Esophagus squamous epithelium (tissue), 5 donors: ENCODE measurements at regions not wholly inside any gene's neighbourhood (a gene's known extent, or its start where the extent isn't known, plus 50 kb on each side); places are given as distances from the start of the nearest gene placed in this dataset.

Experiments used
- DNase-seq: peaks from one replicate; lab custom pipeline; 2025; lab: John Stamatoyannopoulos, UW
- H3K27ac ChIP-seq, 4 donors: fragments of 200-600 bp; sonication (generic); one replicate each; pipeline ENCODE4 v1.5.1; 2016 to 2019; ENCODE audit warnings: mild to moderate bottlenecking in 1 of 4
- H3K27me3 ChIP-seq, 4 donors: fragments of 200-600 bp; sonication (generic); 1 replicate in 3 of 4; 2 replicates in 1 of 4; pipeline versions ENCODE4 v1.5.1 to v1.6.0; 2017 to 2021; ENCODE audit warnings: antibody characterized with exemption in 1 of 4
- H3K36me3 ChIP-seq, 3 donors: fragments of 200-600 bp; sonication (generic); one replicate each; pipeline ENCODE4 v1.5.1; 2016 to 2019
- H3K4me1 ChIP-seq, 3 donors: fragments of 200-600 bp; sonication (generic); one replicate each; pipeline ENCODE4 v1.5.1; 2017 to 2019
- H3K4me3 ChIP-seq, 4 donors: fragments of 200-600 bp; sonication (generic); 1 replicate in 3 of 4; 2 replicates in 1 of 4; pipeline ENCODE4 v1.5.1; 2016 to 2019; ENCODE audit warnings: mild to moderate bottlenecking in 2 of 4, moderate library complexity in 1 of 4
- H3K9me3 ChIP-seq, 3 donors: fragments of 200-600 bp; sonication (generic); one replicate each; pipeline ENCODE4 v1.5.1; 2016 to 2019
- POLR2A ChIP-seq, 4 donors: fragments of 450-650 bp; IDR thresholded peaks; one replicate each; pipeline ENCODE4 v1.6.1; 2017; ENCODE audit warnings: antibody characterized with exemption in 4 of 4, mild to moderate bottlenecking in 4 of 4, moderate library complexity in 3 of 4
- WGBS, 2 donors: methylation state at CpG; one replicate each; pipeline ENCODE4 v1.1.5; 2018; 5-methylcytosine and 5-hydroxymethylcytosine counted together
- intact Hi-C: fragments of 100-400 bp; cut with DNase I; formaldehyde crosslinking; loops from one replicate; pipeline ENCODE4 v1.15.0; 2022
- TF ChIP-seq, protein P1 (sequence below), 6 experiments: fragments of 450-650 bp in 4 of 6; fragments of 200-600 bp in 2 of 6; sonication (generic) in 2 of 6; IDR thresholded peaks; one replicate each; pipeline ENCODE4 v1.5.1; 2016 to 2019; ENCODE audit warnings: antibody characterized with exemption in 6 of 6, mild to moderate bottlenecking in 4 of 6, moderate library complexity in 4 of 6
- donor health status: DM: yes; HTN: yes; CAD: no.

DNA sequence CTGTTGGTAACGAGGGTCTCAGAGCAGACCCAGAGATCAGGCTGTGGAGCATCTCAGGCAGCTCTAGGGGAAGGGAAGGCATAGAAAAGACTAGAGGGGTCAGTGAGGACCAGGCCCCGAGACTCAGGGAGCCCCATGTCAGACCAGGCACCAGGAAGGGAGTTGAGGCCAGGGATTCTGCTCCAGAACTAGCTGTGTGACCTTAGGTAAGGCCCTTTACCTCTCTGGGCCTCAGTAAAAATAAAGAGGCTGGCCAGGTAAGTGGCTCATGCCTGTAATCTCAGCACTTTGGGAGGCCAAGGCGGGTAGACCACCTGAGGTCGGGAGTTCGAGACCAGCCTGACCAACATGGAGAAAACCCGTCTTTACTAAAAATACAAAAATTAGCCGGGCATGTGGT is 176.4 kb upstream of the IER5L start:
- TF ChIP-seq POLR2A (IDR thresholded peaks at IDR 0.05) = no peak
- TF ChIP-seq, protein P1, sequence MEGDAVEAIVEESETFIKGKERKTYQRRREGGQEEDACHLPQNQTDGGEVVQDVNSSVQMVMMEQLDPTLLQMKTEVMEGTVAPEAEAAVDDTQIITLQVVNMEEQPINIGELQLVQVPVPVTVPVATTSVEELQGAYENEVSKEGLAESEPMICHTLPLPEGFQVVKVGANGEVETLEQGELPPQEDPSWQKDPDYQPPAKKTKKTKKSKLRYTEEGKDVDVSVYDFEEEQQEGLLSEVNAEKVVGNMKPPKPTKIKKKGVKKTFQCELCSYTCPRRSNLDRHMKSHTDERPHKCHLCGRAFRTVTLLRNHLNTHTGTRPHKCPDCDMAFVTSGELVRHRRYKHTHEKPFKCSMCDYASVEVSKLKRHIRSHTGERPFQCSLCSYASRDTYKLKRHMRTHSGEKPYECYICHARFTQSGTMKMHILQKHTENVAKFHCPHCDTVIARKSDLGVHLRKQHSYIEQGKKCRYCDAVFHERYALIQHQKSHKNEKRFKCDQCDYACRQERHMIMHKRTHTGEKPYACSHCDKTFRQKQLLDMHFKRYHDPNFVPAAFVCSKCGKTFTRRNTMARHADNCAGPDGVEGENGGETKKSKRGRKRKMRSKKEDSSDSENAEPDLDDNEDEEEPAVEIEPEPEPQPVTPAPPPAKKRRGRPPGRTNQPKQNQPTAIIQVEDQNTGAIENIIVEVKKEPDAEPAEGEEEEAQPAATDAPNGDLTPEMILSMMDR (IDR thresholded peaks at IDR 0.05) = no peak
- WGBS, 2 donors = 93 to 100% methylated on average over 1 to 7 of the region's 7 CpGs

DNA sequence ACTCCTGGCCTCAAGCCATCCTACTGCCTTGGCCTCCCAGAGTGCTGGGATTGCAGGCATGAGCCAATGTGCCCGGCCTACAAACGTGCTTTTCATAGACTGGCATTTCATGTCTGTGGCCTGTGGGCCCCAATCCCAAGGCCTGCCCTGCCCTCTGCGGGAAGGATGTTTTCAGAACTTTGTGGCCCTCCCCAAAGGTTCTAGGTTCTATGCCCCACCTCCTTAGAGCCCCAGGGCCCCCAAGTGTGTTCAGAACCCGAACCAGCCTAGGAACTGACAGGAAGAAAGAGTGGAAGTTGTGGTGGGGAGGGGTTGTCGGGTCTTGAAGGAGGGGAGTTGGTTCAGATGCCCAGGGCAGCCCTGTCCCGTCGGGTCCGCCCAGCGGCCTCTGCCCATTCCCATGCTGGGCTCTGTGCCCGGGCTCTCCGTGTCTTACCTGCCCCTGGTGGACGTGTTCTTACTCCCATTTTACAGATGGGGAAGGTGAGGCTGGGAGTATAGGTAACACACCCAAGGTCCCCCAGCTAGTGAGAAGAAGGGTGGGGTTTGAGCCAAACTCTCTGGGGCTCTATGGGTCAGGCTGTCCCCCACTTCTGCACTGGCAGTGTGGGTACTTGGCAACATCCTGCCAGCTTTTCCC is 175.8 kb upstream of the IER5L start:
- TF ChIP-seq POLR2A (IDR thresholded peaks at IDR 0.05) = no peak
- TF ChIP-seq, protein P1 (IDR thresholded peaks at IDR 0.05) = peak in 1 of 6 experiments; percentile 12
- Histone ChIP-seq H3K4me1 (peaks cover 22 to 37% (median 28%) of the 10 kb centered on the region in 3 donors), H3K36me3 (no peaks in the 10 kb centered on the region), H3K27ac (peak overlapping the region; percentile 15 to 84 (median 76)), H3K9me3 (peaks cover 0 to 12% (median 10%) of the 10 kb centered on the region in 3 donors), H3K4me3 (no peak overlapping the region), H3K27me3 (peaks cover 0 to 20% (median 0%) of the 10 kb centered on the region in 4 donors)
- intact Hi-C loops = no loop called here
- DNase-seq = no peak
- 38 to 69% methylated on average over 3 to 11 of the region's 12 CpGs for WGBS, 2 donors

More for the DNA sequence above, 176.4 kb upstream of the IER5L start:
- Histone ChIP-seq H3K27me3 (peaks cover 0 to 20% (median 0%) of the 10 kb centered on the region in 4 donors), H3K36me3 (no peaks in the 10 kb centered on the region), H3K27ac (peak overlapping the region in 1 of 4 donors; percentile 76), H3K4me1 (peaks cover 22 to 33% (median 28%) of the 10 kb centered on the region in 3 donors), H3K9me3 (peaks cover 0 to 12% (median 10%) of the 10 kb centered on the region in 3 donors), H3K4me3 (no peak overlapping the region)
- DNase-seq = no peak
- intact Hi-C loops = no loop called here

DNA sequence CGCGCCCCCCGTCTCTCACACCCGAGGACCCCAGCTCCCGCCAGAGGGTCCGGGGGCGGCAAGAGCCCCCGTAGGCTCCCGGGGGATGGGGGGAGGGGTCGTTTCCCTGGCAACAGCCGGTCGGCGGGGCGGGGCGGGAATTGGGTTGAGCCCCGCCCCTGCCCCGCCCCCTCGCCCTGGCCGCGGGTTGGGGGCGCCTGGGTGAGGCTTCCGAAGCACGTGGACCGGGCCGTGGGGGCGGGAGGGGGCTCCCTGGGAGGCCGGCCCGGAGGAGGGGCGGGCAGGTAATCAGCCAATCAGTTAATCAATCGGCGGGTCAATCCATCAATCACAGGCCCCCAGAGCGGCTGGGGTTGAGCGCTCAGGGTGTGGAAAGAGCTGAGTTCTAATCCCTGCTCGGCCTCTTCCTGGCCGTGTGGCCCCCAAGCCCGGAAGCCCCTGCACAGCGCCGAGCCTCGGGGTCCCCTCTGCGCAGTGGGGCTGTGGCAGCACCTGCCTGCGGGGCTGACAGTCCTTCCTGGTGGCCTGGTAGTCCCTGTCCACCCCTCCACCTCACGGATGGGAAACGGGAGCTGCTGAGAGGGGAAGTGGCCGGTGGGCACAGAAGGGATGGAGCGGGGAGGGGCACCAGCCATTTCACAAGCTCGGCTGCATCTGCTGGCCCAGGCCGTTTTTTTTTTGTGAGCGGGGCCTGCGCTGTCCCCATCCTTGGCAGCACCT is 174.2 kb upstream of the IER5L start:
- intact Hi-C loops = no loop called here
- no peaks in the 10 kb centered on the region for H3K36me3 ChIP-seq
- DNase-seq = no peak
- H3K4me1 ChIP-seq = peaks cover 22 to 53% (median 28%) of the 10 kb centered on the region in 3 donors
- H3K27me3 ChIP-seq = peaks cover 0 to 20% (median 0%) of the 10 kb centered on the region in 4 donors
- no peak for TF ChIP-seq POLR2A (IDR thresholded peaks at IDR 0.05)
- peak overlapping the region; percentile 67 to 84 (median 76) for H3K27ac ChIP-seq
- 49% methylated on average over 5 of the region's 49 CpGs; no CpG with 5 or more reads in 1 of the 2 donors for WGBS, 2 donors
- peak overlapping the region; percentile 19 to 60 (median 42) for H3K4me3 ChIP-seq
- H3K9me3 ChIP-seq = peaks cover 0 to 12% (median 10%) of the 10 kb centered on the region in 3 donors

DNA sequence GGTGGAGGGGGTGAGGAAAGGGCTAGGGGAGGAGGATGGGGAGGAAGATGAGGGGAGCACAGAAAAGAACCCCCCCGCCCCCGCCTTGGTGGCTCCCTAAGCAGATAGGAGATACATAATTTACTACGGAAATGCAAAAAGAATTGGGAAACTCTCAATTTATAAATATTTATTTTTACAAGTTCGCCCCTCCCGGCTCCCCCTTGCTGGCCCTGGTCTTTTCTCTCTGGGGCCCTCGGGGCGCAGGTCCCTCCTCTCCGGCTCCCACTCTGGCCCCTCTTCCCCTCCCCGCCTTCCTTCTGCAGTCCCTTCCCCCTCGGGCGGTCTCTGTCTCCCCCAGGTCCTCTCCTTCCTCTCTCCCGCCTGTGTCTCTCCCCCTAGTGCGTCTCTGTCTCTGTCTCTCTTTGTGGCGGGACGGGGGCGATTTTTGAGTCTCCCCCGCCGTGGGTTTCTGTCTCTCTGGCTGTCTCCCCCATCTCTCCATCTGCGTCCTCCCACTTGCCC is 173.6 kb upstream of the IER5L start:
- H3K4me1 ChIP-seq = peaks cover 22 to 54% (median 28%) of the 10 kb centered on the region in 3 donors

DNA sequence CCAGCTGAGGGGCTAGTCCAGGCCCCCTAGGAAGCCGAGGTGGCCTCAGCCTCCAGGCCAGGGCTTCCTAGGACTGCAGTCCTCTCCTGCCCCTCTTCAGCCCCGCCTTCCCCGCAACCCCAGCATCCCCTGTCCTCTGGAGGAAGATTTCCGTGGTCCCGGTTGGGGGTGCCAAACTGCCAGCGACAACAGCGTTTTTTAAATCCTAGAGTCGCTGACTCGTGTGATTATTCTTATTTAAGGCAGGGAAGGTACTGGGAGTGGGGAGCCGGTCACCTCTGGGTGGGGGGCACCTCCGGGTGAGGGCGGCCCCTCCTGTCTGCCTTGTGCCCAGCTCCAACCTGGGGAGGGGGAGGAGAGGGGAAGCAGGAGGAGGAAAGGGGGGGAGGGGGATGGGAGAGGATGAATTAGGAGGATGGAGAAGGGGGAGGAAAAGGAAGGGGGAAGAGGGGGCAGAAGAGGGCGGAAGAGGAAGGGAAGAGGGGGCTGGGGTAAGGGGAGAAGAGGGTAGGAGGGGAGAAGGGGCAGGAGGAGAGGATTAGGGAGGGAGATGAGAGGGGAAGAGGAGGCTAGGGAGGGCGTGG is 173.1 kb upstream of the IER5L start:
- WGBS, 2 donors = 16 to 17% methylated on average over 1 to 2 of the region's 14 CpGs
- no peak for DNase-seq
- intact Hi-C loops = no loop called here
- TF ChIP-seq, protein P1 (IDR thresholded peaks at IDR 0.05) = no peak
- TF ChIP-seq POLR2A (IDR thresholded peaks at IDR 0.05) = no peak
- peaks cover 22 to 54% (median 28%) of the 10 kb centered on the region in 3 donors for H3K4me1 ChIP-seq
- H3K27ac ChIP-seq = peak overlapping the region; percentile 67 to 84 (median 76)
- H3K9me3 ChIP-seq = peaks cover 0 to 12% (median 10%) of the 10 kb centered on the region in 3 donors
- H3K4me3 ChIP-seq = peak overlapping the region in 1 of 4 donors; percentile 43
- no peaks in the 10 kb centered on the region for H3K36me3 ChIP-seq
- peaks cover 0 to 20% (median 0%) of the 10 kb centered on the region in 4 donors for H3K27me3 ChIP-seq

More for the DNA sequence above, 173.6 kb upstream of the IER5L start:
- peak overlapping the region; percentile 67 to 84 (median 76) for H3K27ac ChIP-seq
- TF ChIP-seq, protein P1 (IDR thresholded peaks at IDR 0.05) = no peak
- TF ChIP-seq POLR2A (IDR thresholded peaks at IDR 0.05) = no peak
- no peak for DNase-seq
- intact Hi-C loops = no loop called here
- peaks cover 0 to 12% (median 10%) of the 10 kb centered on the region in 3 donors for H3K9me3 ChIP-seq
- no peaks in the 10 kb centered on the region for H3K36me3 ChIP-seq
- 3% methylated on average over 18 to 19 of the region's 19 CpGs for WGBS, 2 donors
- peaks cover 0 to 20% (median 0%) of the 10 kb centered on the region in 4 donors for H3K27me3 ChIP-seq
- H3K4me3 ChIP-seq = peak overlapping the region; percentile 19 to 60 (median 42)
